ENCODE measurements at regions not wholly inside any gene's neighbourhood (a gene's known extent, or its start where the extent isn't known, plus 50 kb on each side); places are given as distances from the start of the nearest gene placed in this dataset.

DNA sequence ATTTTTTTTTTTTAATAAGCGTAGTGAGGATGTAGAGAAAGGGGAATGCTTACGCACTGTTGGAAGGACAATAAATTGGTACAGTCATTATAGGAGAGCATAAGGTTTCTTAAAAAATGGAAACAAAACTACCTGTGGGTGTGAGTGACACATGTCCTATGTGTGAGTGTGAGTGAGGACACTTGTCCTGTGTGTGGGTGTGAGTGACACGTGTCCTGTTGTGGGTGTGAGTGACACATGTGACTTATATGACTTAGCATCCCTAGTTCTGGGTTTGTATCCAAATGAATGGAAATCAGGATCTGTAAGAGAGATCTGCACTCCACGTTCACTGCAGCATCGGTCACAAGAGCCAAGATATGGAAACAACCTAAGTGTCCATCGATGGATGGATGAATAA, 91.8 kb downstream of the CBLN2 start:
- ATAC-seq (no peak), DNase-seq (ENCODE audit: low read depth, low spot score) (no peak)
- RAD21 ChIA-PET (ENCODE audit: low non-redundant PET in 1 of 2, low total read pairs in 2 of 2, uncharacterized antibody in 2 of 2, unreplicated experiment in 2 of 2): no interaction called here
- Histone ChIP-seq H3K4me2 (ENCODE audit: low read length) (no peak overlapping the region), H3K79me2 (ENCODE audit: insufficient read depth, low read length) (no peaks in the 10 kb centered on the region), H3K9me2 (ENCODE audit: insufficient read depth) (no peaks in the 10 kb centered on the region), H2AFZ (ENCODE audit: low read depth, low read length, poor library complexity, severe bottlenecking) (no peak overlapping the region), H3K9me3 (ENCODE audit: control insufficient read depth in 1 of 2, insufficient read depth in 1 of 2, low read depth in 1 of 2, low read length in 2 of 2) (peaks cover 12 to 26% of the 10 kb centered on the region in 2 experiments; a peak in 2 of 4 replicates), H3K36me3 (ENCODE audit: control insufficient read depth in 1 of 2, insufficient read depth in 2 of 2, low read length in 2 of 2) (no peaks in the 10 kb centered on the region), H3K4me1 (ENCODE audit: control insufficient read depth in 1 of 2, insufficient read depth in 2 of 2, low read length in 2 of 2) (no peaks in the 10 kb centered on the region), H3K27ac (ENCODE audit: low read depth, low read length) (no peak overlapping the region), H3K4me3 (replicated peaks in 1 of 2; ENCODE audit: low read depth in 1 of 2, low read length in 2 of 2) (no peak overlapping the region), H4K20me1 (ENCODE audit: insufficient read depth) (no peaks in the 10 kb centered on the region), H3K27me3 (ENCODE audit: insufficient read depth, low read length) (no peaks in the 10 kb centered on the region), H3K9ac (ENCODE audit: low read length) (no peak overlapping the region)
- no TSS peak for BruUV-seq (replicated peaks)
- CTCF ChIA-PET: no interaction called here
- TF ChIP-seq POLR2A (IDR thresholded peaks at IDR 0.05; ENCODE audit: borderline replicate concordance, extremely low read depth, insufficient read depth, insufficient read length) (no peak), SP1 (IDR thresholded peaks at IDR 0.05; ENCODE audit: low read depth) (no peak), TCF7L2 (IDR thresholded peaks at IDR 0.05; ENCODE audit: borderline replicate concordance, extremely low read depth, insufficient read depth, insufficient read length) (no peak), SIN3A (IDR thresholded peaks at IDR 0.05; ENCODE audit: low read depth) (no peak), CTCF (IDR thresholded peaks at IDR 0.05 in 2 of 3, conservative IDR thresholded peaks at IDR 0.05 in 1 of 3; ENCODE audit: borderline replicate concordance in 1 of 3, insufficient read depth in 1 of 3, low read depth in 2 of 3, low read length in 2 of 3) (no peak), ELF1 (IDR thresholded peaks at IDR 0.05; ENCODE audit: borderline replicate concordance, low read depth) (no peak), REST (IDR thresholded peaks at IDR 0.05; ENCODE audit: low read depth) (no peak), CEBPB (IDR thresholded peaks at IDR 0.05; ENCODE audit: low read depth) (no peak), ZBTB33 (IDR thresholded peaks at IDR 0.05; ENCODE audit: extremely low read depth, insufficient replicate concordance, low read length) (no peak), EZH2phosphoT487 (IDR thresholded peaks at IDR 0.05; ENCODE audit: borderline replicate concordance) (no peak)
- TF ChIP-seq, protein P1, sequence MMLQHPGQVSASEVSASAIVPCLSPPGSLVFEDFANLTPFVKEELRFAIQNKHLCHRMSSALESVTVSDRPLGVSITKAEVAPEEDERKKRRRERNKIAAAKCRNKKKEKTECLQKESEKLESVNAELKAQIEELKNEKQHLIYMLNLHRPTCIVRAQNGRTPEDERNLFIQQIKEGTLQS (IDR thresholded peaks at IDR 0.05): no peak
- intact Hi-C loops (cut with micrococcal nuclease): no loop called here
- POLR2A ChIA-PET: no interaction called here

Measured in HCT116 (cell line).